GM12878 (cell line): ENCODE measurements at regions not wholly inside any gene's neighbourhood (a gene's known extent, or its start where the extent isn't known, plus 50 kb on each side); places are given as distances from the start of the nearest gene placed in this dataset.

Source experiments
- ATAC-seq: fragments of 200-7000 bp; cut with Tn5 transposase; 3 replicates; pipeline ENCODE4 v1.9.1; 2020; ENCODE audit warnings: mild to moderate bottlenecking, moderate library complexity
- BruUV-seq: library from RNA; stranded (reverse); fragments of 400-500 nt; replicated peaks from 2 replicates; lab custom pipeline; 2021; lab: Mats Ljungman, UMichigan
- CTCF ChIA-PET: fragments of 300-600 bp; sonication (Branson Sonifier 250); formaldehyde crosslinking; extraction: SDS; loops from one replicate; lab custom pipeline; 2021; ENCODE audit warnings: inconsistent platforms; lab: Yijun Ruan, JAX
- POLR2A ChIA-PET: fragments of 350-600 bp; formaldehyde crosslinking; extraction: SDS; loops from one replicate; lab custom pipeline; 2021; ENCODE audit warnings: inconsistent platforms; lab: Charles Lee
- RAD21 ChIA-PET: fragments of 300-600 bp; sonication (Branson Sonifier 250); formaldehyde crosslinking; loops from one replicate; lab custom pipeline; 2023; ENCODE audit warnings: antibody characterized with exemption; ENCODE audit not compliant: unreplicated experiment; lab: Charles Lee
- SMC1A ChIA-PET: fragments of 300-600 bp; sonication (Branson Sonifier 250); formaldehyde crosslinking; loops from one replicate; lab custom pipeline; 2023; ENCODE audit not compliant: unreplicated experiment, uncharacterized antibody; lab: Charles Lee
- DNase-seq: peaks from one replicate; pipeline ENCODE4 v3.0.0-alpha.2; 2011; ENCODE audit warnings: low read depth, low spot score
- FAIRE-seq: peaks from 3 replicates; lab custom pipeline; 2011; peaks lifted over from hg19 to GRCh38; lab: Jason Lieb, UNC
- H2AFZ ChIP-seq: 2 replicates; pipeline ENCODE4 v1.6.0; 2011; ENCODE audit warnings: low read depth, low read length, control low read depth; ENCODE audit not compliant: control insufficient read depth
- H3K27ac ChIP-seq: 2 replicates; pipeline ENCODE4 v1.5.1; 2011; ENCODE audit warnings: control low read depth; ENCODE audit not compliant: control insufficient read depth, insufficient read depth
- H3K27me3 ChIP-seq, 2 experiments: replicated peaks in 1 of 2; 2 replicates each; pipeline versions ENCODE4 v1.6.0 to v1.6.1; 2011; ENCODE audit warnings: low read length in 1 of 2; ENCODE audit not compliant: control insufficient read depth in 2 of 2, insufficient read depth in 2 of 2
- H3K36me3 ChIP-seq, 2 experiments: 2 replicates each; pipeline ENCODE4 v1.5.1; 2011; ENCODE audit warnings: low read length in 1 of 2; ENCODE audit not compliant: control insufficient read depth in 2 of 2, insufficient read depth in 2 of 2
- H3K4me1 ChIP-seq: 2 replicates; pipeline ENCODE4 v1.6.1; 2011; ENCODE audit warnings: mild to moderate bottlenecking, low read length, moderate library complexity, mixed read lengths; ENCODE audit not compliant: control insufficient read depth, insufficient read depth
- H3K4me2 ChIP-seq: 2 replicates; pipeline ENCODE4 v1.6.0; 2011; ENCODE audit warnings: control low read depth; ENCODE audit not compliant: control insufficient read depth, insufficient read depth
- H3K4me3 ChIP-seq: fragments of 200-600 bp; sonication (generic); 2 replicates; pipeline ENCODE4 v1.5.1; 2016
- H3K79me2 ChIP-seq: 2 replicates; pipeline ENCODE4 v1.6.0; 2011; ENCODE audit warnings: low read length; ENCODE audit not compliant: control insufficient read depth, insufficient read depth
- H3K9ac ChIP-seq: 2 replicates; pipeline ENCODE4 v1.8.0; 2011; ENCODE audit warnings: low read length, control low read depth, mixed read lengths; ENCODE audit not compliant: control insufficient read depth, insufficient read depth
- H3K9me3 ChIP-seq: replicated peaks from 3 replicates; pipeline ENCODE4 v1.5.1; 2011; ENCODE audit warnings: mild to moderate bottlenecking, low read length; ENCODE audit not compliant: control insufficient read depth, insufficient read depth
- H4K20me1 ChIP-seq: 2 replicates; pipeline ENCODE4 v1.6.0; 2011; ENCODE audit not compliant: control insufficient read depth, insufficient read depth
- ZNF592 ChIP-seq: fragments of 450-650 bp; IDR thresholded peaks from 2 replicates; pipeline ENCODE4 v1.6.1; 2017; ENCODE audit warnings: mild to moderate bottlenecking, moderate library complexity
- WGBS: methylation state at CpG from one replicate; pipeline ENCODE4 v1.1.6; 2016; ENCODE audit warnings: low lambda C conversion rate; ENCODE audit not compliant: insufficient replicate concordance, insufficient coverage; ENCODE audit errors: missing lambda C conversion rate; 5-methylcytosine and 5-hydroxymethylcytosine counted together
- in situ Hi-C: fragments of 300-500 bp; cut with MboI; formaldehyde crosslinking; loops from 9 replicates; pipeline ENCODE4 v1.14.3; 2018; ENCODE audit warnings: mixed read lengths
- intact Hi-C: fragments of 100-400 bp; cut with micrococcal nuclease; formaldehyde crosslinking; loops from one replicate; pipeline ENCODE4 v1.14.2; 2022; ENCODE audit not compliant: unreplicated experiment

- no peaks in the 10 kb centered on the region for H3K79me2 ChIP-seq
- no peaks in the 10 kb centered on the region for H4K20me1 ChIP-seq
- in situ Hi-C loops, result no loop called here
- no TSS peak for BruUV-seq
- H3K27me3 ChIP-seq, result no peaks in the 10 kb centered on the region; a peak in 1 of 4 replicates
- WGBS, result 0% methylated on average over 3 of the region's 3 CpGs
- ChIA-PET RAD21 (interaction anchor here (1.2 kb wide), 1 partner anchor 202 kb away, joined by 3 read pairs; no protein-coding TSS in a partner anchor), CTCF (interaction anchor here (1.7 to 3.7 kb wide), 2 partner anchors 8 to 10 kb away, joined by 6 to 9 read pairs; no protein-coding TSS in a partner anchor), POLR2A (interaction anchor here (1.0 kb wide), 1 partner anchor 9 kb away, joined by 3 read pairs; no protein-coding TSS in a partner anchor), SMC1A (interaction anchor here (1.2 kb wide), 1 partner anchor 9 kb away, joined by 6 read pairs; no protein-coding TSS in a partner anchor)
- intact Hi-C loops, result no loop called here
- DNase-seq, result no peak
- no peak overlapping the region for H3K27ac ChIP-seq
- ATAC-seq, result no peak
- FAIRE-seq, result no peak
- no peak overlapping the region for H3K4me2 ChIP-seq
- no peak overlapping the region for H3K4me3 ChIP-seq
- no peak overlapping the region for H2AFZ ChIP-seq
- H3K36me3 ChIP-seq, result no peaks in the 10 kb centered on the region
- no peak overlapping the region for H3K9ac ChIP-seq
- TF ChIP-seq ZNF592, result no peak
- H3K4me1 ChIP-seq, result no peaks in the 10 kb centered on the region
- no peaks in the 10 kb centered on the region for H3K9me3 ChIP-seq
These were observed 64.1 kb upstream of the ADGRF1 start for GRCh38 chr6:47106216-47106615.
